ENCODE measurements at regions not wholly inside any gene's neighbourhood (a gene's known extent, or its start where the extent isn't known, plus 50 kb on each side); places are given as distances from the start of the nearest gene placed in this dataset.

- Mint-ChIP-seq H3K4me1 (ENCODE audit: low read depth) (peaks cover 45% of the 10 kb centered on the region), H3K4me3 (ENCODE audit: unreplicated experiment) (peak overlapping the region; percentile 50), H3K27me3 (ENCODE audit: low read depth) (no peaks in the 10 kb centered on the region), H3K36me3 (ENCODE audit: low read depth) (no peaks in the 10 kb centered on the region), H3K27ac (ENCODE audit: unreplicated experiment) (peak overlapping the region; percentile 94), H3K9me3 (ENCODE audit: low read depth) (no peaks in the 10 kb centered on the region)
- peak; percentile 91 for DNase-seq (ENCODE audit: low spot score)
- TF ChIP-seq CTCF (IDR thresholded peaks at IDR 0.05), result no peak
These were observed 216.9 kb upstream of the GSE1 start for GRCh38 chr16:85395913-85396878.

GRCh38 chr16:85396879-85397871 is 215.9 kb upstream of the GSE1 start:
- Mint-ChIP-seq H3K27me3 (ENCODE audit: low read depth) (no peaks in the 10 kb centered on the region), H3K27ac (ENCODE audit: unreplicated experiment) (peak overlapping the region; percentile 94), H3K36me3 (ENCODE audit: low read depth) (no peaks in the 10 kb centered on the region), H3K9me3 (ENCODE audit: low read depth) (no peaks in the 10 kb centered on the region), H3K4me3 (ENCODE audit: unreplicated experiment) (no peak overlapping the region), H3K4me1 (ENCODE audit: low read depth) (peaks cover 44% of the 10 kb centered on the region)
- peak; percentile 41 for TF ChIP-seq CTCF (IDR thresholded peaks at IDR 0.05)
- peak; percentile 88 for DNase-seq (ENCODE audit: low spot score)

GRCh38 chr16:85398050-85398451 is 215.1 kb upstream of the GSE1 start:
- H3K9me3 Mint-ChIP-seq (ENCODE audit: low read depth), result no peaks in the 10 kb centered on the region
- peaks cover 51% of the 10 kb centered on the region for H3K4me1 Mint-ChIP-seq (ENCODE audit: low read depth)
- H3K27me3 Mint-ChIP-seq (ENCODE audit: low read depth), result no peaks in the 10 kb centered on the region
- no peak for DNase-seq (ENCODE audit: low spot score)
- no peak overlapping the region for H3K4me3 Mint-ChIP-seq (ENCODE audit: unreplicated experiment)
- H3K36me3 Mint-ChIP-seq (ENCODE audit: low read depth), result no peaks in the 10 kb centered on the region
- H3K27ac Mint-ChIP-seq (ENCODE audit: unreplicated experiment), result no peak overlapping the region
- TF ChIP-seq CTCF (IDR thresholded peaks at IDR 0.05), result no peak

GRCh38 chr16:85398688-85399582 is 214.2 kb upstream of the GSE1 start:
- no peak for TF ChIP-seq CTCF (IDR thresholded peaks at IDR 0.05)
- Mint-ChIP-seq H3K36me3 (ENCODE audit: low read depth) (no peaks in the 10 kb centered on the region), H3K9me3 (ENCODE audit: low read depth) (no peaks in the 10 kb centered on the region), H3K4me3 (ENCODE audit: unreplicated experiment) (no peak overlapping the region), H3K27ac (ENCODE audit: unreplicated experiment) (no peak overlapping the region), H3K27me3 (ENCODE audit: low read depth) (no peaks in the 10 kb centered on the region), H3K4me1 (ENCODE audit: low read depth) (peaks cover 54% of the 10 kb centered on the region)
- peak; percentile 56 for DNase-seq (ENCODE audit: low spot score)

All from chondrocyte (in vitro differentiated cells).